ENCODE measurements at regions not wholly inside any gene's neighbourhood (a gene's known extent, or its start where the extent isn't known, plus 50 kb on each side); places are given as distances from the start of the nearest gene placed in this dataset.
"Not testable (repeated sequence)": the region's sequence is repeated elsewhere in the genome, so short reads cannot be mapped to it uniquely, and the experiment has no call there.

DNA sequence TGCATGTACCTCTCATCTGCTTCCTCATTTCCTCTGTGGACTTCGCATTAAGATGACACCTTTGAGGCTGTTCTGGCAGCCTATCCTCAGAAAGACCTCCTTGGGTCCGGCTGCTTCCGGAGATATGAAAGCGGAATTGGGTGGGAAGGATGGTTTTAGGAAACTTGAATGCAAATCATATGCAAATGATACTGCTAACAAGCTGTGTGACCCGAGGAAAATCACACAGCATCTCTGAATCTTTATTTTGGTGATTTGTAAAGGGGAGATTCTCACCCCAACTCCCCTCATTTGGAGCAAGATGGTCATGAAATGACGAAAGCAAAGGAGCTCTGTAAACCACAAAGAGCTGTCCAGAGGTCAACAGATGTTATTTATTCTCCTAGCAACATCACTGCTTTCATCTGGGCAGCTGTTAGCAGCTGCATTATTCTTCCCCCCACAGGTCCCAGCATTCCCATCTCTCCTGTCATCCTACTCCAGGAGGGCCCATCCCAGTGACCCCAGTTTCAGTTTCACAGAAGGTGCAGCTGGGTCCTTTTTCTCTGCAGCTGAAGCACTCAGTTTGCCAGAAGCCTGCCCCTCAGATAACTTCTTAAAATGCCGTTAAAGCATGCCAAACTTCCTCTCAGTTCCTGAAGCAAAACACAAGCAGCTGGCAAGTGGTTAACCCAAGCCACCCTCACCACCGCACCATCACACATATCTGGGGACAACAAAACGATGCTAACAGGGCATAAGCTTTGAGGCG is 269.5 kb downstream of the SEC61B start:
- no peaks in the 10 kb centered on the region for H3K4me1 ChIP-seq (ENCODE audit: control insufficient read depth in 1 of 2, insufficient read depth in 2 of 2, low read length in 2 of 2)
- H3K4me3 ChIP-seq (replicated peaks in 1 of 3; ENCODE audit: low read depth in 2 of 3, low read length in 3 of 3) = no peak overlapping the region
- TF ChIP-seq, protein P1, sequence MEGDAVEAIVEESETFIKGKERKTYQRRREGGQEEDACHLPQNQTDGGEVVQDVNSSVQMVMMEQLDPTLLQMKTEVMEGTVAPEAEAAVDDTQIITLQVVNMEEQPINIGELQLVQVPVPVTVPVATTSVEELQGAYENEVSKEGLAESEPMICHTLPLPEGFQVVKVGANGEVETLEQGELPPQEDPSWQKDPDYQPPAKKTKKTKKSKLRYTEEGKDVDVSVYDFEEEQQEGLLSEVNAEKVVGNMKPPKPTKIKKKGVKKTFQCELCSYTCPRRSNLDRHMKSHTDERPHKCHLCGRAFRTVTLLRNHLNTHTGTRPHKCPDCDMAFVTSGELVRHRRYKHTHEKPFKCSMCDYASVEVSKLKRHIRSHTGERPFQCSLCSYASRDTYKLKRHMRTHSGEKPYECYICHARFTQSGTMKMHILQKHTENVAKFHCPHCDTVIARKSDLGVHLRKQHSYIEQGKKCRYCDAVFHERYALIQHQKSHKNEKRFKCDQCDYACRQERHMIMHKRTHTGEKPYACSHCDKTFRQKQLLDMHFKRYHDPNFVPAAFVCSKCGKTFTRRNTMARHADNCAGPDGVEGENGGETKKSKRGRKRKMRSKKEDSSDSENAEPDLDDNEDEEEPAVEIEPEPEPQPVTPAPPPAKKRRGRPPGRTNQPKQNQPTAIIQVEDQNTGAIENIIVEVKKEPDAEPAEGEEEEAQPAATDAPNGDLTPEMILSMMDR (IDR thresholded peaks at IDR 0.05) = no peak
- no peak overlapping the region for H2AFZ ChIP-seq (ENCODE audit: insufficient read depth, low read depth, low read length, poor library complexity, severe bottlenecking)
- Mint-ChIP-seq H3K4me1 (peaks cover 7% of the 10 kb centered on the region), H3K27me3 (ENCODE audit: low read depth in 3 of 3) (peaks cover 0 to 6% (median 2%) of the 10 kb centered on the region in 3 donors), H3K27ac (no peak overlapping the region), H3K36me3 (no peaks in the 10 kb centered on the region), H3K9me3 (peaks cover 0 to 1% (median 0%) of the 10 kb centered on the region in 7 donors), H3K4me3 (no peak overlapping the region)
- no peak overlapping the region for H3K4me2 ChIP-seq (replicated peaks; ENCODE audit: extremely low read depth, low read length, poor library complexity, severe bottlenecking)
- H3K36me3 ChIP-seq (replicated peaks in 1 of 2; ENCODE audit: control insufficient read depth in 1 of 2, insufficient read depth in 2 of 2, low read length in 2 of 2) = no peaks in the 10 kb centered on the region
- 55% methylated on average over 4 of the region's 10 CpGs for WGBS (ENCODE audit: insufficient coverage)
- H3K27ac ChIP-seq (ENCODE audit: low read depth in 1 of 2, low read length in 2 of 2) = no peak overlapping the region
- no peak overlapping the region for H3K9ac ChIP-seq (ENCODE audit: insufficient read depth, low read length, poor library complexity, severe bottlenecking)
- no peaks in the 10 kb centered on the region for H3K9me3 ChIP-seq (replicated peaks in 1 of 2; ENCODE audit: control insufficient read depth in 1 of 2, insufficient read depth in 1 of 2, low read length in 2 of 2)
- H4K20me1 ChIP-seq (ENCODE audit: insufficient read depth, low read length) = no peaks in the 10 kb centered on the region
- intact Hi-C loops (cut with micrococcal nuclease) = no loop called here
- no peak for DNase-seq
- H3K27me3 ChIP-seq (ENCODE audit: control insufficient read depth in 2 of 2, insufficient read depth in 2 of 2, low read length in 2 of 2) = no peaks in the 10 kb centered on the region
- no peaks in the 10 kb centered on the region for H3K79me2 ChIP-seq (ENCODE audit: insufficient read depth, low read length)

DNA sequence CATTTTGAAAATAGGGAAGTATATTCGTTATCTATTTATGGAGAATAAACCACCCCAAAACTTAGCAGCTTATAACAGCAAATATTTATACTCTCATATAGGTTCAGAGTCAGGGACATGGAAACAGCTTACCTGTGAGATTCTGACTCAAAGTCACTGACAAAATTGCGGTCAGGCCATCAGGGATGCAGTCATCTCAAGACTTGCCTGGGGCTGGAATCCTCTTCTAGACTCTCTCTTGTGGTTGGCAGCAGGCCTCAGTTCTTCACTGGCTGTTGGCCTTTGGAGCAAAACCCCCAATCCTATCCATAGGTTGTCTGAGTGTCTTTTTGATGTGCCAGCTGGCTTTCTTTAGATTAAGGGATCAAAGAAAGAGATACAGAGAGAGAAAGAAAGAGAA is 275.6 kb downstream of the SEC61B start:
- TF ChIP-seq, protein P1 (IDR thresholded peaks at IDR 0.05) = no peak
- no peak overlapping the region for H3K27ac ChIP-seq (ENCODE audit: low read depth in 1 of 2, low read length in 2 of 2)
- no peaks in the 10 kb centered on the region for H3K79me2 ChIP-seq (ENCODE audit: insufficient read depth, low read length)
- H3K4me1 ChIP-seq (ENCODE audit: control insufficient read depth in 1 of 2, insufficient read depth in 2 of 2, low read length in 2 of 2) = no peaks in the 10 kb centered on the region
- H3K4me3 ChIP-seq (replicated peaks in 1 of 3; ENCODE audit: low read depth in 2 of 3, low read length in 3 of 3) = no peak overlapping the region
- H2AFZ ChIP-seq (ENCODE audit: insufficient read depth, low read depth, low read length, poor library complexity, severe bottlenecking) = no peak overlapping the region
- H3K27me3 ChIP-seq (ENCODE audit: control insufficient read depth in 2 of 2, insufficient read depth in 2 of 2, low read length in 2 of 2) = no peaks in the 10 kb centered on the region
- H3K4me1 Mint-ChIP-seq = no peaks in the 10 kb centered on the region
- H3K4me3 Mint-ChIP-seq = no peak overlapping the region
- peaks cover 6 to 18% (median 13%) of the 10 kb centered on the region in 7 donors for H3K9me3 Mint-ChIP-seq
- no peak overlapping the region for H3K9ac ChIP-seq (ENCODE audit: insufficient read depth, low read length, poor library complexity, severe bottlenecking)
- H3K27ac Mint-ChIP-seq = no peak overlapping the region
- no peaks in the 10 kb centered on the region for H3K36me3 ChIP-seq (replicated peaks in 1 of 2; ENCODE audit: control insufficient read depth in 1 of 2, insufficient read depth in 2 of 2, low read length in 2 of 2)
- H3K9me3 ChIP-seq (replicated peaks in 1 of 2; ENCODE audit: control insufficient read depth in 1 of 2, insufficient read depth in 1 of 2, low read length in 2 of 2) = peaks cover 0 to 7% of the 10 kb centered on the region in 2 donors
- WGBS (ENCODE audit: insufficient coverage) = no CpG with 5 or more reads among the region's 2 CpGs
- H3K36me3 Mint-ChIP-seq = no peaks in the 10 kb centered on the region
- H3K4me2 ChIP-seq (replicated peaks; ENCODE audit: extremely low read depth, low read length, poor library complexity, severe bottlenecking) = no peak overlapping the region
- DNase-seq = no peak
- no peaks in the 10 kb centered on the region for H4K20me1 ChIP-seq (ENCODE audit: insufficient read depth, low read length)
- peaks cover 0 to 2% (median 1%) of the 10 kb centered on the region in 3 donors for H3K27me3 Mint-ChIP-seq (ENCODE audit: low read depth in 3 of 3)
- intact Hi-C loops (cut with micrococcal nuclease) = no loop called here

DNA sequence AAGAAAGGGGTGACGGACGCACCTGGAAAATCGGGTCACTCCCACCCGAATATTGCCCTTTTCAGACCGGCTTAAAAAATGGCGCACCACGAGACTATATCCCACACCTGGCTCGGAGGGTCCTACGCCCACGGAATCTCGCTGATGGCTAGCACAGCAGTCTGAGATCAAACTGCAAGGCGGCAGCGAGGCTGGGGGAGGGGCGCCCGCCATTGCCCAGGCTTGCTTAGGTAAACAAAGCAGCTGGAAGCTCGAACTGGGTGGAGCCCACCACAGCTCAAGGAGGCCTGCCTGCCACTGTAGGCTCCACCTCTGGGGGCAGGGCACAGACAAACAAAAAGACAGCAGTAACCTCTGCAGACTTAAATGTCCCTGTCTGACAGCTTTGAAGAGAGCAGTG is 276.9 kb downstream of the SEC61B start:
- H2AFZ ChIP-seq (ENCODE audit: insufficient read depth, low read depth, low read length, poor library complexity, severe bottlenecking); H3K4me3 ChIP-seq (replicated peaks in 1 of 3; ENCODE audit: low read depth in 2 of 3, low read length in 3 of 3); intact Hi-C loops (cut with micrococcal nuclease); H3K4me2 ChIP-seq (replicated peaks; ENCODE audit: extremely low read depth, low read length, poor library complexity, severe bottlenecking); H3K4me1 Mint-ChIP-seq; H3K4me3 Mint-ChIP-seq; H3K9me3 ChIP-seq (replicated peaks in 1 of 2; ENCODE audit: control insufficient read depth in 1 of 2, insufficient read depth in 1 of 2, low read length in 2 of 2); H3K27ac Mint-ChIP-seq; H3K79me2 ChIP-seq (ENCODE audit: insufficient read depth, low read length); H3K27me3 ChIP-seq (ENCODE audit: control insufficient read depth in 2 of 2, insufficient read depth in 2 of 2, low read length in 2 of 2); H3K27ac ChIP-seq (ENCODE audit: low read depth in 1 of 2, low read length in 2 of 2); DNase-seq; H4K20me1 ChIP-seq (ENCODE audit: insufficient read depth, low read length); H3K27me3 Mint-ChIP-seq (ENCODE audit: low read depth in 3 of 3); H3K9ac ChIP-seq (ENCODE audit: insufficient read depth, low read length, poor library complexity, severe bottlenecking); H3K36me3 Mint-ChIP-seq; H3K4me1 ChIP-seq (ENCODE audit: control insufficient read depth in 1 of 2, insufficient read depth in 2 of 2, low read length in 2 of 2); H3K36me3 ChIP-seq (replicated peaks in 1 of 2; ENCODE audit: control insufficient read depth in 1 of 2, insufficient read depth in 2 of 2, low read length in 2 of 2): not testable (repeated sequence)
- H3K9me3 Mint-ChIP-seq = peaks cover 6 to 18% (median 14%) of the 10 kb centered on the region in 7 donors
- 84% methylated on average over 5 of the region's 16 CpGs for WGBS (ENCODE audit: insufficient coverage)

All from CD14-positive monocyte (primary cell).